ENCODE measurements at regions not wholly inside any gene's neighbourhood (a gene's known extent, or its start where the extent isn't known, plus 50 kb on each side); places are given as distances from the start of the nearest gene placed in this dataset.

DNA sequence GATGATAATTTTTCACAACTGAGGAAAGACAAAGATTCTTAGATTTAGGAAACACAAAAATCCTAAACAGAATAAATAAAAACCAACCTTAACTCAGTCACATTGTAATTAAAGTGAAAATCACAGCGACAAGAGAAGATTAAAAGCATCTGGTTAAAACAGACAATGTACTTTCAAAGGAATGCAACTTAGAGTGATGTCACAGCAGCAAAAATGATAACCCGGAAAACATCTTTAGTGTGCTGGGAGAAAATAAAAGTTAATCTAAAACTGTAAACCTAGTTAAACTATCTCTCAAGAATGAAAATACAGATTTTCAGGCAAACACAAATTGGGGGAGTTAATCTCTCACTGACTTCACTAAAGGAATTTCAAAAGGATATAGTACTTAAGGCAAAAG lies 76.8 kb upstream of the OGFRL1 start (continued):
- no peak for TF ChIP-seq CHD2 (IDR thresholded peaks at IDR 0.05; ENCODE audit: low read length)

DNA sequence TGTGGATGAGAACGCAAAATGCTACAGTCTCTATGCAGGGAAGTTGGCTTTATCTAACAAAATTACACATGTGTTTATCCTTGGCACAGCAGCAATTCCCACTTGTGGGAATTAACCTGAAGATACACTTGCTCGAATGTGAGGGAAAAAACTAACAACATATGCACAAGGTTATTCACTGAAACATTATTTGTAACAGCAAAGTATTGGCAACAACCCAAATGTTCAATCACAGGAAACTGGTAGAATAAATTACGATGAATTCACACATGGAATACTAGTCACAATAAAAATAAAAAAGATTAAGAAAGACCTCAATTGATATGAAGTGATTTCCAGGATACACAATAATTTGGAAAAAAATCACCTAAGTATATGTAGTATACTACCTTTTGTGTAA lies 68.1 kb upstream of the OGFRL1 start:
- DNase-seq (ENCODE audit: low read depth in 1 of 2, low spot score in 2 of 2) (no peak), FAIRE-seq (no peak)
- Histone ChIP-seq H2BK12ac (ENCODE audit: low read depth, low read length) (no peak overlapping the region), H3K18ac (ENCODE audit: extremely low read depth, low read length) (no peak overlapping the region), H3K9ac (replicated peaks in 1 of 4; ENCODE audit: extremely low read depth in 1 of 4, low read depth in 3 of 4, low read length in 3 of 4) (no peak overlapping the region), H2BK5ac (ENCODE audit: low read depth, low read length) (no peak overlapping the region), H3K27ac (ENCODE audit: low read depth, low read length) (no peak overlapping the region), H3K27me3 (replicated peaks in 1 of 4; ENCODE audit: control insufficient read depth in 3 of 4, extremely low read depth in 1 of 4, insufficient read depth in 3 of 4, low read length in 3 of 4) (no peaks in the 10 kb centered on the region), H2BK120ac (replicated peaks; ENCODE audit: low read depth, low read length) (no peak overlapping the region), H2BK20ac (ENCODE audit: low read length) (no peak overlapping the region), H3K4ac (replicated peaks; ENCODE audit: insufficient read length, low read depth, low read length) (no peak overlapping the region), H3K23me2 (ENCODE audit: low read depth, low read length) (no peaks in the 10 kb centered on the region), H3K9me3 (ENCODE audit: insufficient read depth in 2 of 2, low read depth in 1 of 2, low read length in 1 of 2) (no peaks in the 10 kb centered on the region), H4K5ac (ENCODE audit: insufficient read length, low read depth, low read length) (no peak overlapping the region), H3K4me2 (ENCODE audit: insufficient read depth in 1 of 2, low read depth in 2 of 2, low read length in 2 of 2) (no peak overlapping the region), H3K14ac (ENCODE audit: insufficient read length) (no peak overlapping the region), H3K23ac (ENCODE audit: insufficient read length) (no peak overlapping the region), H3K79me2 (ENCODE audit: control insufficient read depth in 1 of 2, insufficient read depth in 2 of 2, low read length in 2 of 2) (no peaks in the 10 kb centered on the region), H3K56ac (replicated peaks; ENCODE audit: insufficient read length, low read depth, low read length) (no peak overlapping the region), H4K20me1 (replicated peaks in 1 of 2; ENCODE audit: control insufficient read depth in 1 of 2, insufficient read depth in 2 of 2, low read length in 2 of 2) (no peaks in the 10 kb centered on the region), H2AK5ac (ENCODE audit: low read depth, low read length) (no peak overlapping the region), H4K91ac (replicated peaks; ENCODE audit: insufficient read length, low read length) (no peak overlapping the region), H3K4me1 (replicated peaks in 1 of 4; ENCODE audit: control insufficient read depth in 3 of 4, insufficient read depth in 4 of 4, low read length in 3 of 4) (no peaks in the 10 kb centered on the region), H3K4me3 (ENCODE audit: extremely low read depth in 1 of 4, insufficient read depth in 2 of 4, low read depth in 3 of 4, low read length in 4 of 4) (no peak overlapping the region), H3K36me3 (ENCODE audit: control insufficient read depth in 2 of 4, insufficient read depth in 4 of 4, low read length in 3 of 4) (no peaks in the 10 kb centered on the region), H2BK15ac (ENCODE audit: low read length) (no peak overlapping the region), H3K79me1 (ENCODE audit: low read depth, low read length) (no peaks in the 10 kb centered on the region), H2AFZ (ENCODE audit: low read length) (no peak overlapping the region), H4K8ac (ENCODE audit: extremely low read depth, insufficient read depth, low read length) (no peak overlapping the region)
- ChIA-PET CTCF (ENCODE audit: partially characterized antibody) (no interaction called here), POLR2A (ENCODE audit: partially characterized antibody) (no interaction called here)
- WGBS, 2 experiments (ENCODE audit: extremely low coverage in 1 of 2, insufficient coverage in 1 of 2, insufficient read length in 1 of 2, insufficient replicate concordance in 2 of 2, low coverage in 1 of 2, low lambda C conversion rate in 2 of 2, missing lambda C conversion rate in 1 of 2), result 88% methylated on average over 3 of the region's 3 CpGs; no CpG with 5 or more reads in 1 of the 2 experiments
- TF ChIP-seq BRCA1 (IDR thresholded peaks at IDR 0.05; ENCODE audit: low read depth, low read length), result no peak
